GM12878 (cell line): ENCODE measurements at regions not wholly inside any gene's neighbourhood (a gene's known extent, or its start where the extent isn't known, plus 50 kb on each side); places are given as distances from the start of the nearest gene placed in this dataset.

Experiments used
- ATAC-seq: fragments of 200-7000 bp; cut with Tn5 transposase; 3 replicates; pipeline ENCODE4 v1.9.1; 2020; ENCODE audit warnings: mild to moderate bottlenecking, moderate library complexity
- BruUV-seq: library from RNA; stranded (reverse); fragments of 400-500 nt; replicated peaks from 2 replicates; lab custom pipeline; 2021; lab: Mats Ljungman, UMichigan
- CTCF ChIA-PET: fragments of 300-600 bp; sonication (Branson Sonifier 250); formaldehyde crosslinking; extraction: SDS; loops from one replicate; lab custom pipeline; 2021; ENCODE audit warnings: inconsistent platforms; lab: Yijun Ruan, JAX
- POLR2A ChIA-PET: fragments of 350-600 bp; formaldehyde crosslinking; extraction: SDS; loops from one replicate; lab custom pipeline; 2021; ENCODE audit warnings: inconsistent platforms; lab: Charles Lee
- RAD21 ChIA-PET: fragments of 300-600 bp; sonication (Branson Sonifier 250); formaldehyde crosslinking; loops from one replicate; lab custom pipeline; 2023; ENCODE audit warnings: antibody characterized with exemption; ENCODE audit not compliant: unreplicated experiment; lab: Charles Lee
- SMC1A ChIA-PET: fragments of 300-600 bp; sonication (Branson Sonifier 250); formaldehyde crosslinking; loops from one replicate; lab custom pipeline; 2023; ENCODE audit not compliant: unreplicated experiment, uncharacterized antibody; lab: Charles Lee
- DNase-seq: peaks from one replicate; pipeline ENCODE4 v3.0.0-alpha.2; 2011; ENCODE audit warnings: low read depth, low spot score
- FAIRE-seq: peaks from 3 replicates; lab custom pipeline; 2011; peaks lifted over from hg19 to GRCh38; lab: Jason Lieb, UNC
- H2AFZ ChIP-seq: 2 replicates; pipeline ENCODE4 v1.6.0; 2011; ENCODE audit warnings: low read depth, low read length, control low read depth; ENCODE audit not compliant: control insufficient read depth
- H3K27ac ChIP-seq: 2 replicates; pipeline ENCODE4 v1.5.1; 2011; ENCODE audit warnings: control low read depth; ENCODE audit not compliant: control insufficient read depth, insufficient read depth
- H3K27me3 ChIP-seq, 2 experiments: replicated peaks in 1 of 2; 2 replicates each; pipeline versions ENCODE4 v1.6.0 to v1.6.1; 2011; ENCODE audit warnings: low read length in 1 of 2; ENCODE audit not compliant: control insufficient read depth in 2 of 2, insufficient read depth in 2 of 2
- H3K36me3 ChIP-seq, 2 experiments: 2 replicates each; pipeline ENCODE4 v1.5.1; 2011; ENCODE audit warnings: low read length in 1 of 2; ENCODE audit not compliant: control insufficient read depth in 2 of 2, insufficient read depth in 2 of 2
- H3K4me1 ChIP-seq: 2 replicates; pipeline ENCODE4 v1.6.1; 2011; ENCODE audit warnings: mild to moderate bottlenecking, low read length, moderate library complexity, mixed read lengths; ENCODE audit not compliant: control insufficient read depth, insufficient read depth
- H3K4me2 ChIP-seq: 2 replicates; pipeline ENCODE4 v1.6.0; 2011; ENCODE audit warnings: control low read depth; ENCODE audit not compliant: control insufficient read depth, insufficient read depth
- H3K4me3 ChIP-seq: fragments of 200-600 bp; sonication (generic); 2 replicates; pipeline ENCODE4 v1.5.1; 2016
- H3K79me2 ChIP-seq: 2 replicates; pipeline ENCODE4 v1.6.0; 2011; ENCODE audit warnings: low read length; ENCODE audit not compliant: control insufficient read depth, insufficient read depth
- H3K9ac ChIP-seq: 2 replicates; pipeline ENCODE4 v1.8.0; 2011; ENCODE audit warnings: low read length, control low read depth, mixed read lengths; ENCODE audit not compliant: control insufficient read depth, insufficient read depth
- H3K9me3 ChIP-seq: replicated peaks from 3 replicates; pipeline ENCODE4 v1.5.1; 2011; ENCODE audit warnings: mild to moderate bottlenecking, low read length; ENCODE audit not compliant: control insufficient read depth, insufficient read depth
- H4K20me1 ChIP-seq: 2 replicates; pipeline ENCODE4 v1.6.0; 2011; ENCODE audit not compliant: control insufficient read depth, insufficient read depth
- NR2C1 ChIP-seq: fragments of 450-650 bp; IDR thresholded peaks from 2 replicates; pipeline ENCODE4 v1.6.1; 2017; ENCODE audit warnings: antibody characterized with exemption, mild to moderate bottlenecking, moderate library complexity
- WGBS: methylation state at CpG from one replicate; pipeline ENCODE4 v1.1.6; 2016; ENCODE audit warnings: low lambda C conversion rate; ENCODE audit not compliant: insufficient replicate concordance, insufficient coverage; ENCODE audit errors: missing lambda C conversion rate; 5-methylcytosine and 5-hydroxymethylcytosine counted together
- in situ Hi-C: fragments of 300-500 bp; cut with MboI; formaldehyde crosslinking; loops from 9 replicates; pipeline ENCODE4 v1.14.3; 2018; ENCODE audit warnings: mixed read lengths
- intact Hi-C: fragments of 100-400 bp; cut with micrococcal nuclease; formaldehyde crosslinking; loops from one replicate; pipeline ENCODE4 v1.14.2; 2022; ENCODE audit not compliant: unreplicated experiment
- TF ChIP-seq, protein P1 (sequence below): fragments of 450-650 bp; IDR thresholded peaks from 2 replicates; pipeline ENCODE4 v1.6.1; 2016; ENCODE audit warnings: mild to moderate bottlenecking, moderate library complexity, borderline replicate concordance
- TF ChIP-seq, protein P2 (sequence below): IDR thresholded peaks from 2 replicates; pipeline ENCODE4 v1.6.1; 2012; ENCODE audit warnings: mild to moderate bottlenecking, low read depth, low read length
- TF ChIP-seq, protein P3 (sequence below): IDR thresholded peaks from 2 replicates; pipeline ENCODE4 v1.6.1; 2012; ENCODE audit warnings: low read depth, low read length, improper control_type of control experiment
- TF ChIP-seq, protein P4 (sequence below): fragments of 450-650 bp; formaldehyde crosslinking; IDR thresholded peaks from 2 replicates; pipeline ENCODE4 v1.4.0; 2020; ENCODE audit warnings: mild to moderate bottlenecking, moderate library complexity

DNA sequence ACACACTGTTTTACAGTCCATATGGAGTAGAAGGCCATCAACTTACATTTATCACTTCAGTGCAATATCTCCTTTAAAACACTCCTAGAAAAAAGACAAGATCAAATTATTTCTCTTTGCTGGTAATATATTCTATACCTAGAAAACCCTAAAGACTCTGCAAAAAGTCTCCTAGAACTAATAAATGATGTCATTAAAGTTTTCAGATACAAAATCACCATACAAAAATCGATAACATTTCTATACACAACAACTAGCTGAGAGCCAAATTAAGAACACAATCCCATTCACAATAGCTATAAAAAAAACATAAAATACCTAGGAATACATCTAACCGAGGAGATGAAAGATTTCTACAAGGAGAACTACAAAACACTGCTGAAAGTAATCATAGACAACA is 300.3 kb downstream of the CETN3 start:
- ChIA-PET POLR2A (no interaction called here), RAD21 (no interaction called here), CTCF (no interaction called here), SMC1A (interaction anchor here (1.2 kb wide), 1 partner anchor 23 kb away, joined by 4 read pairs; no protein-coding TSS in a partner anchor)
- intact Hi-C loops (no loop called here), in situ Hi-C loops (no loop called here)
- no peaks in the 10 kb centered on the region for H4K20me1 ChIP-seq
- no peaks in the 10 kb centered on the region for H3K79me2 ChIP-seq
- BruUV-seq = no TSS peak
- ATAC-seq (no peak), FAIRE-seq (no peak), DNase-seq (no peak)
- no peaks in the 10 kb centered on the region for H3K36me3 ChIP-seq
- H3K27ac ChIP-seq = no peak overlapping the region
- peaks cover 5% of the 10 kb centered on the region for H3K4me1 ChIP-seq
- no peak overlapping the region for H3K9ac ChIP-seq
- TF ChIP-seq, protein P1, sequence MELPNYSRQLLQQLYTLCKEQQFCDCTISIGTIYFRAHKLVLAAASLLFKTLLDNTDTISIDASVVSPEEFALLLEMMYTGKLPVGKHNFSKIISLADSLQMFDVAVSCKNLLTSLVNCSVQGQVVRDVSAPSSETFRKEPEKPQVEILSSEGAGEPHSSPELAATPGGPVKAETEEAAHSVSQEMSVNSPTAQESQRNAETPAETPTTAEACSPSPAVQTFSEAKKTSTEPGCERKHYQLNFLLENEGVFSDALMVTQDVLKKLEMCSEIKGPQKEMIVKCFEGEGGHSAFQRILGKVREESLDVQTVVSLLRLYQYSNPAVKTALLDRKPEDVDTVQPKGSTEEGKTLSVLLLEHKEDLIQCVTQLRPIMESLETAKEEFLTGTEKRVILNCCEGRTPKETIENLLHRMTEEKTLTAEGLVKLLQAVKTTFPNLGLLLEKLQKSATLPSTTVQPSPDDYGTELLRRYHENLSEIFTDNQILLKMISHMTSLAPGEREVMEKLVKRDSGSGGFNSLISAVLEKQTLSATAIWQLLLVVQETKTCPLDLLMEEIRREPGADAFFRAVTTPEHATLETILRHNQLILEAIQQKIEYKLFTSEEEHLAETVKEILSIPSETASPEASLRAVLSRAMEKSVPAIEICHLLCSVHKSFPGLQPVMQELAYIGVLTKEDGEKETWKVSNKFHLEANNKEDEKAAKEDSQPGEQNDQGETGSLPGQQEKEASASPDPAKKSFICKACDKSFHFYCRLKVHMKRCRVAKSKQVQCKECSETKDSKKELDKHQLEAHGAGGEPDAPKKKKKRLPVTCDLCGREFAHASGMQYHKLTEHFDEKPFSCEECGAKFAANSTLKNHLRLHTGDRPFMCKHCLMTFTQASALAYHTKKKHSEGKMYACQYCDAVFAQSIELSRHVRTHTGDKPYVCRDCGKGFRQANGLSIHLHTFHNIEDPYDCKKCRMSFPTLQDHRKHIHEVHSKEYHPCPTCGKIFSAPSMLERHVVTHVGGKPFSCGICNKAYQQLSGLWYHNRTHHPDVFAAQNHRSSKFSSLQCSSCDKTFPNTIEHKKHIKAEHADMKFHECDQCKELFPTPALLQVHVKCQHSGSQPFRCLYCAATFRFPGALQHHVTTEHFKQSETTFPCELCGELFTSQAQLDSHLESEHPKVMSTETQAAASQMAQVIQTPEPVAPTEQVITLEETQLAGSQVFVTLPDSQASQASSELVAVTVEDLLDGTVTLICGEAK = no peak
- TF ChIP-seq, protein P2, sequence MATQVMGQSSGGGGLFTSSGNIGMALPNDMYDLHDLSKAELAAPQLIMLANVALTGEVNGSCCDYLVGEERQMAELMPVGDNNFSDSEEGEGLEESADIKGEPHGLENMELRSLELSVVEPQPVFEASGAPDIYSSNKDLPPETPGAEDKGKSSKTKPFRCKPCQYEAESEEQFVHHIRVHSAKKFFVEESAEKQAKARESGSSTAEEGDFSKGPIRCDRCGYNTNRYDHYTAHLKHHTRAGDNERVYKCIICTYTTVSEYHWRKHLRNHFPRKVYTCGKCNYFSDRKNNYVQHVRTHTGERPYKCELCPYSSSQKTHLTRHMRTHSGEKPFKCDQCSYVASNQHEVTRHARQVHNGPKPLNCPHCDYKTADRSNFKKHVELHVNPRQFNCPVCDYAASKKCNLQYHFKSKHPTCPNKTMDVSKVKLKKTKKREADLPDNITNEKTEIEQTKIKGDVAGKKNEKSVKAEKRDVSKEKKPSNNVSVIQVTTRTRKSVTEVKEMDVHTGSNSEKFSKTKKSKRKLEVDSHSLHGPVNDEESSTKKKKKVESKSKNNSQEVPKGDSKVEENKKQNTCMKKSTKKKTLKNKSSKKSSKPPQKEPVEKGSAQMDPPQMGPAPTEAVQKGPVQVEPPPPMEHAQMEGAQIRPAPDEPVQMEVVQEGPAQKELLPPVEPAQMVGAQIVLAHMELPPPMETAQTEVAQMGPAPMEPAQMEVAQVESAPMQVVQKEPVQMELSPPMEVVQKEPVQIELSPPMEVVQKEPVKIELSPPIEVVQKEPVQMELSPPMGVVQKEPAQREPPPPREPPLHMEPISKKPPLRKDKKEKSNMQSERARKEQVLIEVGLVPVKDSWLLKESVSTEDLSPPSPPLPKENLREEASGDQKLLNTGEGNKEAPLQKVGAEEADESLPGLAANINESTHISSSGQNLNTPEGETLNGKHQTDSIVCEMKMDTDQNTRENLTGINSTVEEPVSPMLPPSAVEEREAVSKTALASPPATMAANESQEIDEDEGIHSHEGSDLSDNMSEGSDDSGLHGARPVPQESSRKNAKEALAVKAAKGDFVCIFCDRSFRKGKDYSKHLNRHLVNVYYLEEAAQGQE = no peak
- no peak for TF ChIP-seq NR2C1
- TF ChIP-seq, protein P3, sequence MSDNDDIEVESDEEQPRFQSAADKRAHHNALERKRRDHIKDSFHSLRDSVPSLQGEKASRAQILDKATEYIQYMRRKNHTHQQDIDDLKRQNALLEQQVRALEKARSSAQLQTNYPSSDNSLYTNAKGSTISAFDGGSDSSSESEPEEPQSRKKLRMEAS = no peak
- TF ChIP-seq, protein P4, sequence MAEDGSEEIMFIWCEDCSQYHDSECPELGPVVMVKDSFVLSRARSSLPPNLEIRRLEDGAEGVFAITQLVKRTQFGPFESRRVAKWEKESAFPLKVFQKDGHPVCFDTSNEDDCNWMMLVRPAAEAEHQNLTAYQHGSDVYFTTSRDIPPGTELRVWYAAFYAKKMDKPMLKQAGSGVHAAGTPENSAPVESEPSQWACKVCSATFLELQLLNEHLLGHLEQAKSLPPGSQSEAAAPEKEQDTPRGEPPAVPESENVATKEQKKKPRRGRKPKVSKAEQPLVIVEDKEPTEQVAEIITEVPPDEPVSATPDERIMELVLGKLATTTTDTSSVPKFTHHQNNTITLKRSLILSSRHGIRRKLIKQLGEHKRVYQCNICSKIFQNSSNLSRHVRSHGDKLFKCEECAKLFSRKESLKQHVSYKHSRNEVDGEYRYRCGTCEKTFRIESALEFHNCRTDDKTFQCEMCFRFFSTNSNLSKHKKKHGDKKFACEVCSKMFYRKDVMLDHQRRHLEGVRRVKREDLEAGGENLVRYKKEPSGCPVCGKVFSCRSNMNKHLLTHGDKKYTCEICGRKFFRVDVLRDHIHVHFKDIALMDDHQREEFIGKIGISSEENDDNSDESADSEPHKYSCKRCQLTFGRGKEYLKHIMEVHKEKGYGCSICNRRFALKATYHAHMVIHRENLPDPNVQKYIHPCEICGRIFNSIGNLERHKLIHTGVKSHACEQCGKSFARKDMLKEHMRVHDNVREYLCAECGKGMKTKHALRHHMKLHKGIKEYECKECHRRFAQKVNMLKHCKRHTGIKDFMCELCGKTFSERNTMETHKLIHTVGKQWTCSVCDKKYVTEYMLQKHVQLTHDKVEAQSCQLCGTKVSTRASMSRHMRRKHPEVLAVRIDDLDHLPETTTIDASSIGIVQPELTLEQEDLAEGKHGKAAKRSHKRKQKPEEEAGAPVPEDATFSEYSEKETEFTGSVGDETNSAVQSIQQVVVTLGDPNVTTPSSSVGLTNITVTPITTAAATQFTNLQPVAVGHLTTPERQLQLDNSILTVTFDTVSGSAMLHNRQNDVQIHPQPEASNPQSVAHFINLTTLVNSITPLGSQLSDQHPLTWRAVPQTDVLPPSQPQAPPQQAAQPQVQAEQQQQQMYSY = no peak
- WGBS = 48% methylated on average over 2 of the region's 2 CpGs
- H2AFZ ChIP-seq = no peak overlapping the region
- H3K9me3 ChIP-seq = no peaks in the 10 kb centered on the region; the same call in 2 of the 3 replicates
- H3K27me3 ChIP-seq = no peaks in the 10 kb centered on the region
- no peak overlapping the region for H3K4me3 ChIP-seq
- no peak overlapping the region for H3K4me2 ChIP-seq
